Panc1 (cell line): ENCODE measurements at regions not wholly inside any gene's neighbourhood (a gene's known extent, or its start where the extent isn't known, plus 50 kb on each side); places are given as distances from the start of the nearest gene placed in this dataset.

Source experiments
- ATAC-seq: fragments of 200-7000 bp; cut with Tn5 transposase; 2 replicates; pipeline ENCODE4 v1.9.1; 2020; ENCODE audit warnings: mild to moderate bottlenecking, moderate library complexity
- BruUV-seq: library from RNA; stranded (reverse); fragments of 400-500 nt; replicated peaks from 2 replicates; lab custom pipeline; 2021; lab: Mats Ljungman, UMichigan
- CTCF ChIA-PET: fragments of 300-600 bp; sonication (Branson Sonifier 250); formaldehyde crosslinking; loops from one replicate; lab custom pipeline; 2022; ENCODE audit warnings: antibody characterized with exemption; lab: Charles Lee
- POLR2A ChIA-PET: fragments of 300-600 bp; sonication (Branson Sonifier 250); formaldehyde crosslinking; loops from one replicate; lab custom pipeline; 2022; ENCODE audit warnings: antibody characterized with exemption; lab: Charles Lee
- DNase-seq: peaks from one replicate; pipeline ENCODE4 v3.0.0-alpha.2; 2010; ENCODE audit warnings: low read depth, low spot score
- H3K27ac ChIP-seq: 2 replicates; pipeline ENCODE4 v1.5.1; 2011; ENCODE audit warnings: mild to moderate bottlenecking, low read length, inconsistent platforms
- H3K27me3 ChIP-seq: fragments of 200-500 bp; sonication (Bioruptor generic); 2 replicates; pipeline ENCODE4 v1.6.0; 2014; ENCODE audit warnings: low read length, inconsistent platforms; ENCODE audit not compliant: control insufficient read depth, insufficient read depth
- H3K36me3 ChIP-seq: fragments of 200-500 bp; sonication (Bioruptor generic); 2 replicates; pipeline ENCODE4 v1.5.1; 2014; ENCODE audit warnings: inconsistent platforms, mild to moderate bottlenecking, low read length, moderate library complexity; ENCODE audit not compliant: control insufficient read depth, insufficient read depth
- H3K4me1 ChIP-seq: 2 replicates; pipeline ENCODE4 v1.5.1; 2011; ENCODE audit warnings: inconsistent platforms, mild to moderate bottlenecking, low read length, moderate library complexity; ENCODE audit not compliant: control insufficient read depth, insufficient read depth
- H3K4me3 ChIP-seq, 2 experiments: 2 replicates each; pipeline ENCODE4 v1.5.1; 2011 to 2012; ENCODE audit warnings: low read depth in 2 of 2, low read length in 2 of 2, mild to moderate bottlenecking in 2 of 2, inconsistent platforms in 1 of 2, moderate library complexity in 1 of 2
- H3K9me3 ChIP-seq: fragments of 200-500 bp; sonication (Bioruptor generic); 2 replicates; pipeline ENCODE4 v1.5.1; 2014; ENCODE audit warnings: low read depth, mild to moderate bottlenecking, inconsistent platforms, low read length, moderate library complexity; ENCODE audit not compliant: control insufficient read depth, insufficient read depth
- CTCF ChIP-seq: fragments of 450-650 bp; IDR thresholded peaks from 2 replicates; pipeline ENCODE4 v1.5.1; 2017; ENCODE audit warnings: mild to moderate bottlenecking
- POLR2AphosphoS5 ChIP-seq: IDR thresholded peaks from 2 replicates; pipeline ENCODE4 v1.6.1; 2012; ENCODE audit warnings: mild to moderate bottlenecking, low read depth, low read length, moderate library complexity
- REST ChIP-seq, 2 experiments: IDR thresholded peaks; 2 replicates each; pipeline ENCODE4 v1.6.1; 2011 to 2012; ENCODE audit warnings: low read depth in 2 of 2, control low read depth in 1 of 2, low read length in 1 of 2, mild to moderate bottlenecking in 1 of 2, moderate library complexity in 1 of 2; ENCODE audit not compliant: insufficient read depth in 1 of 2
- SIN3A ChIP-seq: IDR thresholded peaks from 2 replicates; pipeline ENCODE4 v1.6.1; 2012; ENCODE audit warnings: low read depth, mild to moderate bottlenecking, low read length, moderate library complexity, borderline replicate concordance; ENCODE audit not compliant: insufficient read depth
- TCF7L2 ChIP-seq: IDR thresholded peaks from 2 replicates; pipeline ENCODE4 v1.6.1; 2011; ENCODE audit warnings: mild to moderate bottlenecking, low read depth, low read length, inconsistent platforms
- in situ Hi-C: cut with HindIII; loops from 2 replicates; pipeline ENCODE4 v1.10.0; 2016; ENCODE audit warnings: low sequenced_read_pairs, low pct_unique_long_range_greater_than_20kb
- intact Hi-C: fragments of 100-400 bp; cut with micrococcal nuclease; formaldehyde crosslinking; loops from one replicate; pipeline ENCODE4 v1.10.0; 2022; ENCODE audit not compliant: unreplicated experiment

GRCh38 chrX:13373027-13373426 is 53.2 kb upstream of the ATXN3L start:
- Histone ChIP-seq H3K36me3 (no peaks in the 10 kb centered on the region), H3K27me3 (no peaks in the 10 kb centered on the region), H3K4me1 (no peaks in the 10 kb centered on the region), H3K27ac (no peak overlapping the region; the same call in 1 of the 2 replicates), H3K9me3 (no peaks in the 10 kb centered on the region), H3K4me3 (no peak overlapping the region)
- no peak for TF ChIP-seq SIN3A
- TF ChIP-seq POLR2AphosphoS5, result no peak
- no peak for TF ChIP-seq TCF7L2
- no peak for TF ChIP-seq REST (IDR thresholded peaks at IDR 0.05; ENCODE audit: insufficient read depth in 1 of 2, low read depth in 2 of 2, low read length in 1 of 2)
- TF ChIP-seq CTCF, result no peak
- CTCF ChIA-PET, result no interaction called here
- ATAC-seq, result no peak
- no TSS peak for BruUV-seq
- in situ Hi-C loops (no loop called here), intact Hi-C loops (no loop called here)
- no peak for DNase-seq
- POLR2A ChIA-PET, result no interaction called here

- no peaks in the 10 kb centered on the region for H3K36me3 ChIP-seq
- ChIA-PET CTCF (no interaction called here), POLR2A (no interaction called here)
- no peaks in the 10 kb centered on the region for H3K27me3 ChIP-seq
- in situ Hi-C loops, result no loop called here
- BruUV-seq, result no TSS peak
- intact Hi-C loops, result no loop called here
- H3K9me3 ChIP-seq, result no peaks in the 10 kb centered on the region
- DNase-seq (no peak), ATAC-seq (no peak)
- TF ChIP-seq CTCF (no peak), SIN3A (no peak), TCF7L2 (no peak), REST (IDR thresholded peaks at IDR 0.05; ENCODE audit: insufficient read depth in 1 of 2, low read depth in 2 of 2, low read length in 1 of 2) (no peak), POLR2AphosphoS5 (no peak)
- no peak overlapping the region for H3K27ac ChIP-seq
- no peak overlapping the region for H3K4me3 ChIP-seq
- no peaks in the 10 kb centered on the region for H3K4me1 ChIP-seq
Measured at GRCh38 chrX:13372203-13372980, 52.5 kb upstream of the ATXN3L start.
